Prostate gland (tissue), 2 donors: ENCODE measurements at regions not wholly inside any gene's neighbourhood (a gene's known extent, or its start where the extent isn't known, plus 50 kb on each side); places are given as distances from the start of the nearest gene placed in this dataset.

Source experiments
- DNase-seq: peaks from one replicate; pipeline ENCODE4 v3.0.0-alpha.2; 2019; ENCODE audit warnings: low spot score
- H3K27ac ChIP-seq, 2 donors: fragments of 200-600 bp; sonication (generic); 2 replicates each; pipeline ENCODE4 v1.5.1; 2017 to 2019
- H3K27me3 ChIP-seq: fragments of 200-600 bp; sonication (generic); replicated peaks from 2 replicates; pipeline ENCODE4 v1.5.1; 2019; ENCODE audit not compliant: insufficient read depth
- H3K36me3 ChIP-seq, 2 donors: fragments of 200-600 bp; sonication (generic); 1 replicate in 1 of 2; 2 replicates in 1 of 2; pipeline versions ENCODE4 v1.5.1 to v1.8.1; 2017 to 2019
- H3K4me1 ChIP-seq: fragments of 200-600 bp; sonication (generic); replicated peaks from 2 replicates; pipeline ENCODE4 v1.5.1; 2019
- H3K4me3 ChIP-seq, 2 donors: fragments of 200-600 bp; sonication (generic); 2 replicates each; pipeline ENCODE4 v1.5.1; 2017 to 2019
- H3K9me3 ChIP-seq: fragments of 200-600 bp; sonication (generic); 2 replicates; pipeline ENCODE4 v1.5.1; 2017
- CTCF ChIP-seq, 4 experiments: fragments of 200-600 bp in 2 of 4; fragments of 450-650 bp in 2 of 4; sonication (generic) in 2 of 4; IDR thresholded peaks; 1 replicate in 3 of 4; 2 replicates in 1 of 4; pipeline ENCODE4 v1.5.1; 2016 to 2019; ENCODE audit warnings: antibody characterized with exemption in 4 of 4, mild to moderate bottlenecking in 2 of 4, moderate library complexity in 2 of 4
- POLR2A ChIP-seq: fragments of 450-650 bp; IDR thresholded peaks from one replicate; pipeline ENCODE4 v1.6.1; 2016; ENCODE audit warnings: antibody characterized with exemption, mild to moderate bottlenecking
- POLR2AphosphoS5 ChIP-seq: sonication (generic); formaldehyde crosslinking; IDR thresholded peaks from one replicate; pipeline ENCODE4 v1.6.1; 2017; ENCODE audit warnings: antibody characterized with exemption
- WGBS: methylation state at CpG from one replicate; pipeline ENCODE4 v1.1.5; 2018; 5-methylcytosine and 5-hydroxymethylcytosine counted together
- intact Hi-C: fragments of 100-400 bp; cut with DNase I; formaldehyde crosslinking; loops from one replicate; pipeline ENCODE4 v1.14.2; 2022

GRCh38 chr3:106130384-106131198 lies 261.8 kb upstream of the CBLB start:
- Histone ChIP-seq H3K36me3 (no peaks in the 10 kb centered on the region), H3K27me3 (no peaks in the 10 kb centered on the region), H3K27ac (no peak overlapping the region), H3K9me3 (no peaks in the 10 kb centered on the region), H3K4me3 (no peak overlapping the region), H3K4me1 (no peaks in the 10 kb centered on the region)
- TF ChIP-seq POLR2AphosphoS5 (no peak), POLR2A (no peak), CTCF (IDR thresholded peaks at IDR 0.05) (no peak)
- intact Hi-C loops = loop anchor here (10.0 kb wide), 1 partner anchor 214 kb away; no protein-coding TSS in a partner anchor
- WGBS = 39% methylated on average over 2 of the region's 2 CpGs
- no peak for DNase-seq

GRCh38 chr3:106135451-106136160 lies 266.8 kb upstream of the CBLB start:
- TF ChIP-seq POLR2A = no peak
- no peak for TF ChIP-seq POLR2AphosphoS5
- no peak for TF ChIP-seq CTCF (IDR thresholded peaks at IDR 0.05)
- Histone ChIP-seq H3K27me3 (no peaks in the 10 kb centered on the region), H3K27ac (no peak overlapping the region), H3K4me3 (no peak overlapping the region), H3K4me1 (no peaks in the 10 kb centered on the region), H3K9me3 (no peaks in the 10 kb centered on the region), H3K36me3 (no peaks in the 10 kb centered on the region)
- DNase-seq = no peak
- 98% methylated on average over 20 of the region's 26 CpGs for WGBS
- intact Hi-C loops = loop anchor here (10.0 kb wide), 1 partner anchor 209 kb away; no protein-coding TSS in a partner anchor

- DNase-seq = no peak
- 36% methylated on average over 1 of the region's 1 CpG for WGBS
- H3K27ac ChIP-seq = no peak overlapping the region
- H3K27me3 ChIP-seq = no peaks in the 10 kb centered on the region
- H3K9me3 ChIP-seq = no peaks in the 10 kb centered on the region
- H3K36me3 ChIP-seq = no peaks in the 10 kb centered on the region
- H3K4me3 ChIP-seq = no peak overlapping the region
- intact Hi-C loops = loop anchor here (10.0 kb wide), 1 partner anchor 205 kb away; no protein-coding TSS in a partner anchor
- no peaks in the 10 kb centered on the region for H3K4me1 ChIP-seq
- TF ChIP-seq CTCF (IDR thresholded peaks at IDR 0.05) = no peak
Measured at GRCh38 chr3:106139826-106140225, 271.0 kb upstream of the CBLB start.

- TF ChIP-seq CTCF (IDR thresholded peaks at IDR 0.05) (no peak), POLR2AphosphoS5 (no peak), POLR2A (no peak)
- intact Hi-C loops = no loop called here
Measured at GRCh38 chr3:106140431-106140830, 271.6 kb upstream of the CBLB start.

More at GRCh38 chr3:106140431-106140830, 271.6 kb upstream of the CBLB start:
- Histone ChIP-seq H3K4me1 (no peaks in the 10 kb centered on the region), H3K27ac (no peak overlapping the region), H3K36me3 (no peaks in the 10 kb centered on the region), H3K4me3 (no peak overlapping the region), H3K9me3 (no peaks in the 10 kb centered on the region), H3K27me3 (no peaks in the 10 kb centered on the region)
- DNase-seq = no peak
